Neural cell (in vitro differentiated cells): ENCODE measurements at regions not wholly inside any gene's neighbourhood (a gene's known extent, or its start where the extent isn't known, plus 50 kb on each side); places are given as distances from the start of the nearest gene placed in this dataset.

Source experiments
- H2AFZ ChIP-seq: fragments of 200-600, 300-800 bp; sonication (generic), shearing (Covaris generic); 2 replicates; pipeline ENCODE4 v1.6.0; 2014; ENCODE audit warnings: low read depth, mild to moderate bottlenecking, antibody characterized with exemption, low read length, moderate library complexity
- H3F3A ChIP-seq: fragments of 200-600 bp; shearing (Covaris generic); 2 replicates; pipeline ENCODE4 v1.6.1; 2016; ENCODE audit warnings: mild to moderate bottlenecking, moderate library complexity, mixed read lengths, antibody characterized with exemption, low read length; ENCODE audit not compliant: insufficient read depth, poor library complexity, severe bottlenecking
- H3K27ac ChIP-seq: fragments of 200-600, 300-800 bp; sonication (generic), shearing (Covaris generic); 2 replicates; pipeline ENCODE4 v1.5.1; 2014; ENCODE audit warnings: mild to moderate bottlenecking, low read length, moderate library complexity
- H3K27me3 ChIP-seq: fragments of 300-800, 200-600 bp; sonication (generic), shearing (Covaris generic); 2 replicates; pipeline ENCODE4 v1.6.0; 2014; ENCODE audit warnings: mild to moderate bottlenecking, low read depth, low read length, moderate library complexity; ENCODE audit not compliant: insufficient read depth
- H3K36me3 ChIP-seq: fragments of 300-800, 200-600 bp; sonication (generic), shearing (Covaris generic); 2 replicates; pipeline ENCODE4 v1.5.1; 2014; ENCODE audit warnings: mild to moderate bottlenecking, antibody characterized with exemption, low read length, moderate library complexity; ENCODE audit not compliant: insufficient read depth
- H3K4me2 ChIP-seq: fragments of 300-800, 200-600 bp; sonication (generic), shearing (Covaris generic); 2 replicates; pipeline ENCODE4 v1.6.0; 2014; ENCODE audit warnings: mild to moderate bottlenecking, low read length
- H3K4me3 ChIP-seq: fragments of 300-800, 200-600 bp; sonication (generic), shearing (Covaris generic); 2 replicates; pipeline ENCODE4 v1.5.1; 2014; ENCODE audit warnings: mild to moderate bottlenecking, low read length, moderate library complexity
- H3K79me2 ChIP-seq: fragments of 200-600 bp; shearing (Covaris generic); replicated peaks from 2 replicates; pipeline ENCODE4 v1.6.0; 2014; ENCODE audit warnings: mild to moderate bottlenecking, low read length, moderate library complexity; ENCODE audit not compliant: insufficient read depth
- H3K9ac ChIP-seq: fragments of 300-800, 200-600 bp; sonication (generic), shearing (Covaris generic); 2 replicates; pipeline ENCODE4 v1.6.1; 2016; ENCODE audit warnings: mild to moderate bottlenecking, low read length, mixed read lengths
- H3K9me2 ChIP-seq: fragments of 200-600 bp; shearing (Covaris generic); 2 replicates; pipeline ENCODE4 v1.6.1; 2016; ENCODE audit warnings: mild to moderate bottlenecking, low read length, mixed read lengths; ENCODE audit not compliant: insufficient read depth
- H3K9me3 ChIP-seq: fragments of 200-600, 300-800 bp; sonication (generic), shearing (Covaris generic); 2 replicates; pipeline ENCODE4 v1.6.1; 2016; ENCODE audit warnings: mild to moderate bottlenecking, mixed run types, low read length, moderate library complexity, mixed read lengths
- H4K20me1 ChIP-seq: fragments of 200-600 bp; shearing (Covaris generic); 2 replicates; pipeline ENCODE4 v1.6.1; 2016; ENCODE audit warnings: mild to moderate bottlenecking, mixed run types; ENCODE audit not compliant: insufficient read depth
- CTCF ChIP-seq: fragments of 450-650 bp; IDR thresholded peaks from 2 replicates; pipeline ENCODE4 v1.5.1; 2014; ENCODE audit warnings: antibody characterized with exemption, mild to moderate bottlenecking, moderate library complexity; ENCODE audit not compliant: poor library complexity, severe bottlenecking
- EP300 ChIP-seq: fragments of 450-650 bp; conservative IDR thresholded peaks from 2 replicates; pipeline ENCODE4 v1.6.1; 2014; ENCODE audit warnings: antibody characterized with exemption, mild to moderate bottlenecking, moderate library complexity; ENCODE audit not compliant: poor library complexity, severe bottlenecking
- EZH2 ChIP-seq: fragments of 200-600, 300-800 bp; shearing (Covaris generic), sonication (generic); IDR thresholded peaks from 2 replicates; pipeline ENCODE4 v1.6.1; 2014; ENCODE audit warnings: antibody characterized with exemption, low read length, borderline replicate concordance, mild to moderate bottlenecking; ENCODE audit not compliant: insufficient read depth, poor library complexity, severe bottlenecking
- MXI1 ChIP-seq: fragments of 450-650 bp; conservative IDR thresholded peaks from 2 replicates; pipeline ENCODE4 v1.6.1; 2014; ENCODE audit warnings: antibody characterized with exemption, mild to moderate bottlenecking; ENCODE audit not compliant: poor library complexity, severe bottlenecking
- POLR2AphosphoS5 ChIP-seq: IDR thresholded peaks from 2 replicates; pipeline ENCODE4 v1.6.1; 2012
- RAD21 ChIP-seq: fragments of 450-650 bp; conservative IDR thresholded peaks from 2 replicates; pipeline ENCODE4 v1.6.1; 2014; ENCODE audit warnings: antibody characterized with exemption, mild to moderate bottlenecking, moderate library complexity
- REST ChIP-seq: IDR thresholded peaks from 2 replicates; pipeline ENCODE4 v1.6.1; 2012; ENCODE audit warnings: borderline replicate concordance
- SMC3 ChIP-seq: fragments of 450-650 bp; conservative IDR thresholded peaks from 2 replicates; pipeline ENCODE4 v1.6.1; 2014; ENCODE audit warnings: antibody characterized with exemption, mild to moderate bottlenecking, moderate library complexity; ENCODE audit not compliant: poor library complexity
- TAF1 ChIP-seq: IDR thresholded peaks from 2 replicates; pipeline ENCODE4 v1.6.1; 2012; ENCODE audit warnings: low read depth

GRCh38 chr2:145750144-145750543 is 1230.2 kb upstream of the ZEB2 start:
- H3K9me2 ChIP-seq = no peaks in the 10 kb centered on the region
- H4K20me1 ChIP-seq = no peaks in the 10 kb centered on the region
- H3K27ac ChIP-seq = no peak overlapping the region
- no peak overlapping the region for H2AFZ ChIP-seq
- H3K79me2 ChIP-seq = no peaks in the 10 kb centered on the region
- H3K9ac ChIP-seq = no peak overlapping the region
- no peak overlapping the region for H3K4me2 ChIP-seq
- no peak for TF ChIP-seq CTCF
- TF ChIP-seq TAF1 = no peak
- no peak for TF ChIP-seq EZH2
- TF ChIP-seq REST = no peak
- no peak for TF ChIP-seq MXI1
- no peak for TF ChIP-seq EP300
- no peak for TF ChIP-seq SMC3
- TF ChIP-seq RAD21 = no peak
- no peak for TF ChIP-seq POLR2AphosphoS5
- H3K4me3 ChIP-seq = no peak overlapping the region
- H3K9me3 ChIP-seq = no peaks in the 10 kb centered on the region
- no peaks in the 10 kb centered on the region for H3F3A ChIP-seq
- no peaks in the 10 kb centered on the region for H3K27me3 ChIP-seq
- no peaks in the 10 kb centered on the region for H3K36me3 ChIP-seq

GRCh38 chr2:145749556-145749955 is 1229.6 kb upstream of the ZEB2 start:
- Histone ChIP-seq H3K4me2 (no peak overlapping the region), H3K27ac (no peak overlapping the region), H2AFZ (no peak overlapping the region), H3F3A (no peaks in the 10 kb centered on the region), H3K9me2 (no peaks in the 10 kb centered on the region), H4K20me1 (no peaks in the 10 kb centered on the region), H3K79me2 (no peaks in the 10 kb centered on the region), H3K4me3 (no peak overlapping the region), H3K27me3 (no peaks in the 10 kb centered on the region), H3K36me3 (no peaks in the 10 kb centered on the region), H3K9me3 (no peaks in the 10 kb centered on the region), H3K9ac (no peak overlapping the region)
- TF ChIP-seq EZH2 = no peak
- TF ChIP-seq RAD21 = no peak
- no peak for TF ChIP-seq TAF1
- no peak for TF ChIP-seq POLR2AphosphoS5
- no peak for TF ChIP-seq CTCF
- TF ChIP-seq MXI1 = no peak
- TF ChIP-seq SMC3 = no peak
- no peak for TF ChIP-seq EP300
- TF ChIP-seq REST = no peak
